WTC11 (cell line): ENCODE measurements at regions not wholly inside any gene's neighbourhood (a gene's known extent, or its start where the extent isn't known, plus 50 kb on each side); places are given as distances from the start of the nearest gene placed in this dataset.

Source experiments
- ATF2 ChIP-seq: sonication (generic); formaldehyde crosslinking; IDR thresholded peaks from 2 replicates; pipeline ENCODE4 v1.8.1; 2022; ENCODE audit warnings: low read depth, missing genetic modification reagents, borderline replicate concordance
- CTCF ChIP-seq: fragments of 200-600 bp; IDR thresholded peaks from 2 replicates; pipeline ENCODE4 v1.8.0; 2022; ENCODE audit warnings: antibody characterized with exemption
- ETV6 ChIP-seq: sonication (generic); formaldehyde crosslinking; IDR thresholded peaks from 2 replicates; pipeline ENCODE4 v1.8.1; 2022; ENCODE audit warnings: mild to moderate bottlenecking, missing genetic modification reagents
- SP1 ChIP-seq: sonication (generic); formaldehyde crosslinking; conservative IDR thresholded peaks from 2 replicates; pipeline ENCODE4 v1.8.1; 2022; ENCODE audit warnings: missing genetic modification reagents
- TEAD4 ChIP-seq: sonication (generic); formaldehyde crosslinking; IDR thresholded peaks from 2 replicates; pipeline ENCODE4 v1.8.0; 2022; ENCODE audit warnings: mild to moderate bottlenecking, missing genetic modification reagents
- USF2 ChIP-seq: sonication (generic); formaldehyde crosslinking; IDR thresholded peaks from 2 replicates; pipeline ENCODE4 v1.8.1; 2023; ENCODE audit warnings: mild to moderate bottlenecking, missing genetic modification reagents, moderate library complexity
- ZNF121 ChIP-seq: sonication (generic); formaldehyde crosslinking; IDR thresholded peaks from 2 replicates; pipeline ENCODE4 v1.8.0; 2023; ENCODE audit warnings: missing genetic modification reagents
- TF ChIP-seq, protein P1 (sequence below): sonication (generic); formaldehyde crosslinking; IDR thresholded peaks from 2 replicates; pipeline ENCODE4 v1.8.0; 2022; ENCODE audit warnings: mild to moderate bottlenecking, missing genetic modification reagents
- TF ChIP-seq, protein P2 (sequence below): sonication (generic); formaldehyde crosslinking; IDR thresholded peaks from 2 replicates; pipeline ENCODE4 v1.8.1; 2022; ENCODE audit warnings: low read depth, mild to moderate bottlenecking, moderate library complexity, missing genetic modification reagents, borderline replicate concordance
- TF ChIP-seq, protein P3 (sequence below): sonication (generic); formaldehyde crosslinking; conservative IDR thresholded peaks from 2 replicates; pipeline ENCODE4 v1.8.1; 2022; ENCODE audit warnings: mild to moderate bottlenecking, missing genetic modification reagents

DNA sequence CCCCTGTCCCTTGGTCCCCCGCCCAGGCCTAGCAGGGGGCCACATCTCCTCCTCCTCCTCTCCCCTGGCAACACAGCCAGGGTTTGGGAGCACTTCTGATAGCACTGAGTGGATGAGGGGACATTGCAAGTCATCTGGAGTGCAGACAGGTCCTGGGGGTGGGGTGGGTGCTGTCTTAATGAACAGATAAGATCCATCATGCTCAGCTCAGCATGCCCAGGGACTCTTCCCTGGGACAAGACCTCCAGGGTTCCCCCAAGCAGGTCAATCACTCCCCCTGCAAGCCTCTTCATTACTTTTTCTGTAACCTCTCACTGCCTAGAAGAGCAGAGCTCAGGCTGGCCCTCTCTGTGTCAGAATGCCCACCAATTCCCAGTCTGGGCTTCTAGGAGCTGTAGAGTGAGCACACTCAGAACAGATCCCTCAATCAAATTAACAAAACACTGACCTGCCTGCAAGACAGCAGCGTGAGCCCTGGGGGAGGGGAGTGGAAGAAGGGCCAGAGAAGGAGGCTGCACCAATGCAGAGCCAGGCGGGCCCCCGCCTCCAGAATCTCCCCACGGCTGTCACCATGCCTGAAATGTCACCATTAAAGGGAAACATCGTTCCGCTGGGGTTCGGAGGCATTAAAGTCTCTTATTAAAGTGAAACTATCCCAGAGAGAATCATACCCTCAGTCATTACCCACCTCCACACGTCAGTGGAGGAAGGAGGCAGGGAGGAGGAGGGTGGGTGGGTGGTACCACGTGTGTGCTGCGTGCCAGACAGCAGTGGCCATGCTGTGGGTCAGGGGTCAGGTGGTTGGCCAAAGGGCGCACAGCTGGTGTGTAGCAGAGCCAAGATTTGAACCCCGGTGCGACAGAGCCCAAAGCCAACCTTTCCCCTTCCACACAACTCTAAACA lies 114.7 kb upstream of the LINGO1 start:
- TF ChIP-seq CTCF: no peak
- no peak for TF ChIP-seq SP1
- TF ChIP-seq ATF2 (CRISPR knock-in tag): no peak
- TF ChIP-seq, protein P1, sequence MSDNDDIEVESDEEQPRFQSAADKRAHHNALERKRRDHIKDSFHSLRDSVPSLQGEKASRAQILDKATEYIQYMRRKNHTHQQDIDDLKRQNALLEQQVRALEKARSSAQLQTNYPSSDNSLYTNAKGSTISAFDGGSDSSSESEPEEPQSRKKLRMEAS (CRISPR knock-in tag): no peak
- no peak for TF ChIP-seq TEAD4 (CRISPR knock-in tag)
- TF ChIP-seq, protein P2, sequence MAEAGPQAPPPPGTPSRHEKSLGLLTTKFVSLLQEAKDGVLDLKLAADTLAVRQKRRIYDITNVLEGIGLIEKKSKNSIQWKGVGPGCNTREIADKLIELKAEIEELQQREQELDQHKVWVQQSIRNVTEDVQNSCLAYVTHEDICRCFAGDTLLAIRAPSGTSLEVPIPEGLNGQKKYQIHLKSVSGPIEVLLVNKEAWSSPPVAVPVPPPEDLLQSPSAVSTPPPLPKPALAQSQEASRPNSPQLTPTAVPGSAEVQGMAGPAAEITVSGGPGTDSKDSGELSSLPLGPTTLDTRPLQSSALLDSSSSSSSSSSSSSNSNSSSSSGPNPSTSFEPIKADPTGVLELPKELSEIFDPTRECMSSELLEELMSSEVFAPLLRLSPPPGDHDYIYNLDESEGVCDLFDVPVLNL (CRISPR knock-in tag): no peak
- TF ChIP-seq, protein P3, sequence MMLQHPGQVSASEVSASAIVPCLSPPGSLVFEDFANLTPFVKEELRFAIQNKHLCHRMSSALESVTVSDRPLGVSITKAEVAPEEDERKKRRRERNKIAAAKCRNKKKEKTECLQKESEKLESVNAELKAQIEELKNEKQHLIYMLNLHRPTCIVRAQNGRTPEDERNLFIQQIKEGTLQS (CRISPR knock-in tag): no peak
- TF ChIP-seq USF2 (CRISPR knock-in tag): no peak
- no peak for TF ChIP-seq ETV6 (CRISPR knock-in tag)
- no peak for TF ChIP-seq ZNF121
